Transverse colon (tissue), 4 donors: ENCODE measurements at regions not wholly inside any gene's neighbourhood (a gene's known extent, or its start where the extent isn't known, plus 50 kb on each side); places are given as distances from the start of the nearest gene placed in this dataset.

Experiments
- DNase-seq: peaks from one replicate; pipeline ENCODE4 v3.0.0-alpha.2; 2019
- H3K27ac ChIP-seq, 4 donors: fragments of 200-600 bp; sonication (generic); 2 replicates each; pipeline ENCODE4 v1.5.1; 2016 to 2018; ENCODE audit warnings: inconsistent platforms in 4 of 4
- H3K27me3 ChIP-seq: fragments of 200-600 bp; sonication (generic); 2 replicates; pipeline ENCODE4 v1.5.1; 2017; ENCODE audit warnings: inconsistent platforms
- H3K36me3 ChIP-seq, 4 donors: fragments of 200-600 bp; sonication (generic); 2 replicates each; pipeline ENCODE4 v1.5.1; 2017 to 2019; ENCODE audit warnings: inconsistent platforms in 4 of 4
- H3K4me1 ChIP-seq, 4 donors: fragments of 200-600 bp; sonication (generic); 2 replicates each; pipeline ENCODE4 v1.5.1; 2017 to 2020; ENCODE audit warnings: inconsistent platforms in 4 of 4
- H3K4me3 ChIP-seq, 4 donors: fragments of 200-600 bp; sonication (generic); 1 replicate in 1 of 4; 2 replicates in 3 of 4; pipeline versions ENCODE4 v1.5.1 to v1.6.1; 2017 to 2019; ENCODE audit warnings: inconsistent platforms in 4 of 4
- H3K9me3 ChIP-seq, 2 donors: fragments of 200-600 bp; sonication (generic); 2 replicates each; pipeline ENCODE4 v1.5.1; 2017 to 2019; ENCODE audit warnings: inconsistent platforms in 2 of 2
- EP300 ChIP-seq: sonication (generic); formaldehyde crosslinking; IDR thresholded peaks from one replicate; pipeline ENCODE4 v1.6.1; 2017; ENCODE audit warnings: antibody characterized with exemption, low read depth
- POLR2A ChIP-seq: fragments of 450-650 bp; IDR thresholded peaks from one replicate; pipeline ENCODE4 v1.6.1; 2016; ENCODE audit warnings: antibody characterized with exemption, mild to moderate bottlenecking, moderate library complexity
- POLR2AphosphoS5 ChIP-seq, 3 donors: sonication (generic); formaldehyde crosslinking; IDR thresholded peaks; one replicate each; pipeline ENCODE4 v1.6.1; 2016; ENCODE audit warnings: antibody characterized with exemption in 3 of 3
- WGBS, 2 donors: methylation state at CpG; one replicate each; pipeline ENCODE4 v1.1.5; 2018; ENCODE audit warnings: low coverage in 1 of 2; 5-methylcytosine and 5-hydroxymethylcytosine counted together
- in situ Hi-C, 4 donors: fragments of 200-750 bp; cut with MboI; loops; one replicate each; pipeline versions ENCODE4 v1.15.0 to v1.15.1; 2017; ENCODE audit warnings: low sequenced_read_pairs in 3 of 4, low pct_ligation_motif_present in 1 of 4, low pct_unique_long_range_greater_than_20kb in 1 of 4
- intact Hi-C: fragments of 100-400 bp; cut with DNase I; formaldehyde crosslinking; loops from one replicate; pipeline ENCODE4 v1.15.1; 2023; ENCODE audit warnings: low total_unique reads
- TF ChIP-seq, protein P1 (sequence below), 5 experiments: fragments of 200-600 bp in 3 of 5; fragments of 450-650 bp in 2 of 5; sonication (generic) in 3 of 5; IDR thresholded peaks; 1 replicate in 2 of 5; 2 replicates in 3 of 5; pipeline ENCODE4 v1.5.1; 2016 to 2017; ENCODE audit warnings: antibody characterized with exemption in 5 of 5, inconsistent platforms in 3 of 5, mild to moderate bottlenecking in 2 of 5, moderate library complexity in 1 of 5

DNA sequence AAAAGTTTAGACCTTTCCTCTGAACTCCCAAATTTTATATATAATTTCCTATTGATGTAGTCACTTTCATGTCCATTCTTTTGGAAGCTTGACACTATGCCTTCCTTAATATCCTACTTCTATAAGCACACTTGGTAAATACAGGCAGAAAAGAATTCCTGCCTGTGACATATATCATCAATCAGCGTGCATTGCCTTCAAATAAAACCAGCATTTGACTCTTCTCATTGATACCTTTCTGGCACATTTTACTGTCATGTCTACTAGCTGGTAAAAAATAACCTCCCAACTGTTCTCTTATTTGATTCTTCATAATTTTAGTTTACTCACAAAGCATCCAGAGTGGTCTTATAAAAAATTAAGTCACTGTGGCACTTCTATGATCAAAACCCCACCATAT, 693.5 kb downstream of the CBLN2 start:
- no peak overlapping the region for H3K27ac ChIP-seq
- in situ Hi-C loops = no loop called here
- no peaks in the 10 kb centered on the region for H3K36me3 ChIP-seq
- H3K4me1 ChIP-seq = no peaks in the 10 kb centered on the region
- WGBS, 2 donors = 67 to 76% methylated on average over 1 of the region's 1 CpG
- H3K4me3 ChIP-seq = no peak overlapping the region
- H3K27me3 ChIP-seq = no peaks in the 10 kb centered on the region
- no peak for DNase-seq
- TF ChIP-seq POLR2A = no peak
- TF ChIP-seq, protein P1, sequence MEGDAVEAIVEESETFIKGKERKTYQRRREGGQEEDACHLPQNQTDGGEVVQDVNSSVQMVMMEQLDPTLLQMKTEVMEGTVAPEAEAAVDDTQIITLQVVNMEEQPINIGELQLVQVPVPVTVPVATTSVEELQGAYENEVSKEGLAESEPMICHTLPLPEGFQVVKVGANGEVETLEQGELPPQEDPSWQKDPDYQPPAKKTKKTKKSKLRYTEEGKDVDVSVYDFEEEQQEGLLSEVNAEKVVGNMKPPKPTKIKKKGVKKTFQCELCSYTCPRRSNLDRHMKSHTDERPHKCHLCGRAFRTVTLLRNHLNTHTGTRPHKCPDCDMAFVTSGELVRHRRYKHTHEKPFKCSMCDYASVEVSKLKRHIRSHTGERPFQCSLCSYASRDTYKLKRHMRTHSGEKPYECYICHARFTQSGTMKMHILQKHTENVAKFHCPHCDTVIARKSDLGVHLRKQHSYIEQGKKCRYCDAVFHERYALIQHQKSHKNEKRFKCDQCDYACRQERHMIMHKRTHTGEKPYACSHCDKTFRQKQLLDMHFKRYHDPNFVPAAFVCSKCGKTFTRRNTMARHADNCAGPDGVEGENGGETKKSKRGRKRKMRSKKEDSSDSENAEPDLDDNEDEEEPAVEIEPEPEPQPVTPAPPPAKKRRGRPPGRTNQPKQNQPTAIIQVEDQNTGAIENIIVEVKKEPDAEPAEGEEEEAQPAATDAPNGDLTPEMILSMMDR (IDR thresholded peaks at IDR 0.05) = no peak
- no peak for TF ChIP-seq POLR2AphosphoS5 (IDR thresholded peaks at IDR 0.05)
- no peak for TF ChIP-seq EP300
- intact Hi-C loops = no loop called here
- H3K9me3 ChIP-seq = peaks cover 0 to 5% of the 10 kb centered on the region in 2 donors

DNA sequence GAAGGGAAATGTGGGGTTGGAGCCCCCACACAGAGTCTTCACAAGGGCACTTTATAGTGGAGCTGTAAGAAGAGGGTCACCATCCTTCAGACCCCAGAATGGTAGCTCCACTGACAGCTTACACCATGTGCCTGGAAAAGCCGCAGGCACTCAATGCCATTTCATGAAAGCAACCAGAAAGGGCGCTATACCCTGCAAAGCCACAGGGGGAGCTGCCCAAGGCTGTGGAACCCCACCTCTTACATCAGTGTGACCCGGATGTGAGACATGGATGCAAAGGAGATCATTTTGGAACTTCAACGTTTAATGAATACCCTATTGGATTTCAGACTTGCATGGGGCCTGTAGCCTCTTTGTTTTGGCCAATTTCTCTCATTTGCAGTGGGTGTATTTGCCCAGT, 694.7 kb downstream of the CBLN2 start:
- H3K9me3 ChIP-seq = peaks cover 0 to 5% of the 10 kb centered on the region in 2 donors
- H3K4me3 ChIP-seq = no peak overlapping the region
- H3K27ac ChIP-seq = no peak overlapping the region
- no peaks in the 10 kb centered on the region for H3K4me1 ChIP-seq
- intact Hi-C loops = no loop called here
- in situ Hi-C loops = no loop called here
- no peak for DNase-seq
- no peaks in the 10 kb centered on the region for H3K36me3 ChIP-seq
- H3K27me3 ChIP-seq = no peaks in the 10 kb centered on the region
- WGBS, 2 donors = 80 to 89% methylated on average over 1 to 4 of the region's 4 CpGs
- TF ChIP-seq POLR2A = no peak
- TF ChIP-seq POLR2AphosphoS5 (IDR thresholded peaks at IDR 0.05) = no peak
- TF ChIP-seq, protein P1 (IDR thresholded peaks at IDR 0.05) = no peak
- TF ChIP-seq EP300 = no peak

DNA sequence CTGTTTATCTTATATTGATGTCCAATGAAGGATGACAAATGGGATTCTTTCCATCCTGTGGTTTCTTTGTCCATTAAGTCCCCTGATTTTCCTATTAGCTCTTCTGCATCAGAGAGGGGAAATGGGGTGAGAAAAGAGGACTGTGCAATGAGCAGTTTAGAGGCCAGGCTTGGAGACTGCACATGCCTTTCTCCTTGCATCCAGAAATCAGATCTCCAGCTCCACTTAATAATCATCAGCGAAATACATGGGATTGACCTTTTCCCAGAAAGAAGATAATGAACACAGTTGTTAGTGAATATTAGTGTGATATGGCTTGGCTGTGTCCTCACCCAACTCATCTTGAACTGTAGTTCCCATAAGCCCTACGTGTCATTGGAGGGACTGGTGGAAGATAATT, 697.4 kb downstream of the CBLN2 start:
- 72 to 74% methylated on average over 2 of the region's 2 CpGs for WGBS, 2 donors
- TF ChIP-seq POLR2A (no peak), EP300 (no peak), POLR2AphosphoS5 (IDR thresholded peaks at IDR 0.05) (no peak)
- TF ChIP-seq, protein P1 (IDR thresholded peaks at IDR 0.05) = no peak
- Histone ChIP-seq H3K4me3 (no peak overlapping the region), H3K9me3 (peaks cover 0 to 5% of the 10 kb centered on the region in 2 donors), H3K36me3 (no peaks in the 10 kb centered on the region), H3K4me1 (no peaks in the 10 kb centered on the region), H3K27ac (no peak overlapping the region), H3K27me3 (no peaks in the 10 kb centered on the region)
- in situ Hi-C loops = no loop called here
- intact Hi-C loops = no loop called here
- DNase-seq = no peak

DNA sequence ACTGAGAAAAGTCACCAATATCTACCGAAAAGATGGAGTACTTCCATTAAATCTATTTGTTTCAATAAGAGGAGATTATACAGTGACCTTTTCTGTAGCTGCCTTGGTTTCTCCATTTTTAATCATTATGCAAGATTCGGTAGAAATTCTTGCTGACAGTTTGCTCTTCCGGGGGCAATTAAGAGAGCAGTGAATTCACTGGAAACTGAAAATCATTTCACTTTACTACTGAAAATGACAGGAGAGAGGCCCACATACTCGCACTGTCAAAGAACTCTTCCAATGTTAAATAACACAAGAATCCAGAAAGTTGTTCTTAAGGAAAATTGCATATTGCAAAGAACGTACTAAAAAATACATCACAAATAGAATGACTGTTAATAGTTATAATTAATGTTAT, 699.3 kb downstream of the CBLN2 start:
- no peaks in the 10 kb centered on the region for H3K27me3 ChIP-seq
- TF ChIP-seq POLR2AphosphoS5 (IDR thresholded peaks at IDR 0.05) (no peak), POLR2A (no peak), EP300 (no peak)
- TF ChIP-seq, protein P1 (IDR thresholded peaks at IDR 0.05) = no peak
- no peaks in the 10 kb centered on the region for H3K4me1 ChIP-seq
- no peaks in the 10 kb centered on the region for H3K36me3 ChIP-seq
- 65 to 77% methylated on average over 4 to 5 of the region's 5 CpGs for WGBS, 2 donors
- in situ Hi-C loops (no loop called here), intact Hi-C loops (no loop called here)
- no peak for DNase-seq
- H3K27ac ChIP-seq = no peak overlapping the region
- peaks cover 0 to 5% of the 10 kb centered on the region in 2 donors for H3K9me3 ChIP-seq
- H3K4me3 ChIP-seq = no peak overlapping the region
